Thyroid gland (tissue), 4 donors: ENCODE measurements at regions not wholly inside any gene's neighbourhood (a gene's known extent, or its start where the extent isn't known, plus 50 kb on each side); places are given as distances from the start of the nearest gene placed in this dataset.

Source experiments
- POLR2A ChIP-seq, 2 donors: fragments of 450-650 bp; IDR thresholded peaks; one replicate each; pipeline ENCODE4 v1.6.1; 2017; ENCODE audit warnings: antibody characterized with exemption in 2 of 2, mild to moderate bottlenecking in 2 of 2, moderate library complexity in 1 of 2
- TF ChIP-seq, protein P1 (sequence below), 6 experiments: fragments of 200-600 bp in 3 of 6; fragments of 450-650 bp in 3 of 6; sonication (generic) in 3 of 6; IDR thresholded peaks; one replicate each; pipeline ENCODE4 v1.5.1; 2016 to 2019; ENCODE audit warnings: antibody characterized with exemption in 6 of 6, mild to moderate bottlenecking in 2 of 6, inconsistent platforms in 1 of 6, moderate library complexity in 1 of 6

DNA sequence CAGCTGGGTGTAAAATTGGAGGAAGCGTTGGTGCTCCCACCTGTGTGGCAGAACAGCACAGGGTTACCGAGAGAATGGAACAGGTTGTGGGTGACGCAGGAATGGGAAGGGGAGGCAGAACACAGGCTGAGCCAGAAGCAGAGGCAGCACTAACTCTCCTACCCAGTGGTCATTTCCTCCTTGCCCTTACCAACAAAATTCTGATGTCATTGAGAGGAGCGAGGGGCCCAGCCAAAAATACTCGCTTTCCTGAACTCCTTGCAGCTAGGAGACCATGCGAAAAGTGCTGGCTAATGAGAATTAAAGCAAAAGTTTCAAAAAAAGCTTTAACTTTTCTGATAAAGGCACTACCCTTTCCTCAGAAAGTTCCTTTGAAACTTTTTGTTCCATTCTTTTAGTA lies 54.4 kb upstream of the HMGA2 start:
- TF ChIP-seq POLR2A (IDR thresholded peaks at IDR 0.05), result no peak
- TF ChIP-seq, protein P1, sequence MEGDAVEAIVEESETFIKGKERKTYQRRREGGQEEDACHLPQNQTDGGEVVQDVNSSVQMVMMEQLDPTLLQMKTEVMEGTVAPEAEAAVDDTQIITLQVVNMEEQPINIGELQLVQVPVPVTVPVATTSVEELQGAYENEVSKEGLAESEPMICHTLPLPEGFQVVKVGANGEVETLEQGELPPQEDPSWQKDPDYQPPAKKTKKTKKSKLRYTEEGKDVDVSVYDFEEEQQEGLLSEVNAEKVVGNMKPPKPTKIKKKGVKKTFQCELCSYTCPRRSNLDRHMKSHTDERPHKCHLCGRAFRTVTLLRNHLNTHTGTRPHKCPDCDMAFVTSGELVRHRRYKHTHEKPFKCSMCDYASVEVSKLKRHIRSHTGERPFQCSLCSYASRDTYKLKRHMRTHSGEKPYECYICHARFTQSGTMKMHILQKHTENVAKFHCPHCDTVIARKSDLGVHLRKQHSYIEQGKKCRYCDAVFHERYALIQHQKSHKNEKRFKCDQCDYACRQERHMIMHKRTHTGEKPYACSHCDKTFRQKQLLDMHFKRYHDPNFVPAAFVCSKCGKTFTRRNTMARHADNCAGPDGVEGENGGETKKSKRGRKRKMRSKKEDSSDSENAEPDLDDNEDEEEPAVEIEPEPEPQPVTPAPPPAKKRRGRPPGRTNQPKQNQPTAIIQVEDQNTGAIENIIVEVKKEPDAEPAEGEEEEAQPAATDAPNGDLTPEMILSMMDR (IDR thresholded peaks at IDR 0.05), result no peak
